Fibroblast of skin of right biceps (primary cell): ENCODE measurements at regions not wholly inside any gene's neighbourhood (a gene's known extent, or its start where the extent isn't known, plus 50 kb on each side); places are given as distances from the start of the nearest gene placed in this dataset.

ENCODE experiments used
- DNase-seq: peaks from one replicate; pipeline ENCODE4 v3.0.0-alpha.2; 2013

GRCh38 chr3:41053220-41053619, 146.1 kb upstream of the CTNNB1 start:
- DNase-seq, result no peak

- DNase-seq, result no peak
These were observed 139.2 kb upstream of the CTNNB1 start for GRCh38 chr3:41060106-41060505.

GRCh38 chr3:41064070-41064469, 135.2 kb upstream of the CTNNB1 start:
- DNase-seq, result no peak

- no peak for DNase-seq
These were observed 134.8 kb upstream of the CTNNB1 start for GRCh38 chr3:41064526-41064925.

GRCh38 chr3:41065340-41065739, 134.0 kb upstream of the CTNNB1 start:
- no peak for DNase-seq

- no peak for DNase-seq
These were observed 126.1 kb upstream of the CTNNB1 start for GRCh38 chr3:41073190-41073589.

- DNase-seq, result no peak
These were observed 123.3 kb upstream of the CTNNB1 start for GRCh38 chr3:41075975-41076374.

- DNase-seq, result no peak
These were observed 122.9 kb upstream of the CTNNB1 start for GRCh38 chr3:41076399-41076798.

- no peak for DNase-seq
These were observed 119.2 kb upstream of the CTNNB1 start for GRCh38 chr3:41080141-41080540.

GRCh38 chr3:41088882-41089281, 110.4 kb upstream of the CTNNB1 start:
- no peak for DNase-seq

GRCh38 chr3:41089566-41089965, 109.7 kb upstream of the CTNNB1 start:
- no peak for DNase-seq

- DNase-seq, result no peak
These were observed 106.5 kb upstream of the CTNNB1 start for GRCh38 chr3:41092844-41093243.

- DNase-seq, result no peak
These were observed 105.8 kb upstream of the CTNNB1 start for GRCh38 chr3:41093476-41093875.

GRCh38 chr3:41094351-41094750, 105.0 kb upstream of the CTNNB1 start:
- DNase-seq, result no peak

- no peak for DNase-seq
These were observed 103.6 kb upstream of the CTNNB1 start for GRCh38 chr3:41095702-41096101.

- no peak for DNase-seq
These were observed 101.3 kb upstream of the CTNNB1 start for GRCh38 chr3:41097896-41098496.

GRCh38 chr3:41101231-41101630, 98.1 kb upstream of the CTNNB1 start:
- DNase-seq, result no peak

- no peak for DNase-seq
These were observed 97.2 kb upstream of the CTNNB1 start for GRCh38 chr3:41102053-41102556.

GRCh38 chr3:41102750-41103149, 96.6 kb upstream of the CTNNB1 start:
- no peak for DNase-seq

GRCh38 chr3:41103200-41103599, 96.1 kb upstream of the CTNNB1 start:
- no peak for DNase-seq

GRCh38 chr3:41104147-41104546, 95.2 kb upstream of the CTNNB1 start:
- no peak for DNase-seq

- no peak for DNase-seq
These were observed 92.6 kb upstream of the CTNNB1 start for GRCh38 chr3:41106691-41107090.

- no peak for DNase-seq
These were observed 88.3 kb upstream of the CTNNB1 start for GRCh38 chr3:41111011-41111410.

GRCh38 chr3:41112466-41112865, 86.8 kb upstream of the CTNNB1 start:
- DNase-seq, result no peak

GRCh38 chr3:41115069-41115468, 84.2 kb upstream of the CTNNB1 start:
- no peak for DNase-seq
